ENCODE measurements at regions not wholly inside any gene's neighbourhood (a gene's known extent, or its start where the extent isn't known, plus 50 kb on each side); places are given as distances from the start of the nearest gene placed in this dataset.

GRCh38 chr4:89364541-89364940 is 56.9 kb upstream of the GPRIN3 start:
- Mint-ChIP-seq H3K36me3 (ENCODE audit: unreplicated experiment) (no peaks in the 10 kb centered on the region), H3K27ac (ENCODE audit: unreplicated experiment) (no peak overlapping the region), H3K4me3 (ENCODE audit: unreplicated experiment) (no peak overlapping the region), H3K27me3 (ENCODE audit: unreplicated experiment) (peaks cover 4% of the 10 kb centered on the region), H3K9me3 (ENCODE audit: unreplicated experiment) (no peaks in the 10 kb centered on the region), H3K4me1 (ENCODE audit: unreplicated experiment) (no peaks in the 10 kb centered on the region)
- DNase-seq (ENCODE audit: extremely low spot score, unreplicated experiment) = no peak
- TF ChIP-seq CTCF (IDR thresholded peaks at IDR 0.05) = no peak

GRCh38 chr4:89363786-89364185 is 56.2 kb upstream of the GPRIN3 start:
- H3K4me3 Mint-ChIP-seq (ENCODE audit: unreplicated experiment) = no peak overlapping the region
- DNase-seq (ENCODE audit: extremely low spot score, unreplicated experiment) = no peak

GRCh38 chr4:89358935-89359638 is 51.5 kb upstream of the GPRIN3 start:
- H3K27me3 Mint-ChIP-seq (ENCODE audit: unreplicated experiment) = peaks cover 20% of the 10 kb centered on the region
- no peak overlapping the region for H3K4me3 Mint-ChIP-seq (ENCODE audit: unreplicated experiment)
- TF ChIP-seq CTCF (IDR thresholded peaks at IDR 0.05) = no peak
- no peak overlapping the region for H3K27ac Mint-ChIP-seq (ENCODE audit: unreplicated experiment)
- no peaks in the 10 kb centered on the region for H3K4me1 Mint-ChIP-seq (ENCODE audit: unreplicated experiment)
- H3K9me3 Mint-ChIP-seq (ENCODE audit: unreplicated experiment) = no peaks in the 10 kb centered on the region
- no peak for DNase-seq (ENCODE audit: extremely low spot score, unreplicated experiment)
- no peaks in the 10 kb centered on the region for H3K36me3 Mint-ChIP-seq (ENCODE audit: unreplicated experiment)

More at GRCh38 chr4:89363786-89364185, 56.2 kb upstream of the GPRIN3 start:
- H3K36me3 Mint-ChIP-seq (ENCODE audit: unreplicated experiment) = no peaks in the 10 kb centered on the region
- H3K4me1 Mint-ChIP-seq (ENCODE audit: unreplicated experiment) = no peaks in the 10 kb centered on the region
- no peak for TF ChIP-seq CTCF (IDR thresholded peaks at IDR 0.05)
- H3K27me3 Mint-ChIP-seq (ENCODE audit: unreplicated experiment) = peaks cover 4% of the 10 kb centered on the region
- H3K27ac Mint-ChIP-seq (ENCODE audit: unreplicated experiment) = no peak overlapping the region
- H3K9me3 Mint-ChIP-seq (ENCODE audit: unreplicated experiment) = no peaks in the 10 kb centered on the region

GRCh38 chr4:89357787-89358186 is 50.2 kb upstream of the GPRIN3 start:
- no peaks in the 10 kb centered on the region for H3K9me3 Mint-ChIP-seq (ENCODE audit: unreplicated experiment)
- no peak for TF ChIP-seq CTCF (IDR thresholded peaks at IDR 0.05)
- H3K27ac Mint-ChIP-seq (ENCODE audit: unreplicated experiment) = no peak overlapping the region
- H3K4me3 Mint-ChIP-seq (ENCODE audit: unreplicated experiment) = no peak overlapping the region
- no peak for DNase-seq (ENCODE audit: extremely low spot score, unreplicated experiment)
- no peaks in the 10 kb centered on the region for H3K36me3 Mint-ChIP-seq (ENCODE audit: unreplicated experiment)
- H3K27me3 Mint-ChIP-seq (ENCODE audit: unreplicated experiment) = peaks cover 20% of the 10 kb centered on the region
- no peaks in the 10 kb centered on the region for H3K4me1 Mint-ChIP-seq (ENCODE audit: unreplicated experiment)

Measured in osteocyte (in vitro differentiated cells).